ENCODE measurements at regions not wholly inside any gene's neighbourhood (a gene's known extent, or its start where the extent isn't known, plus 50 kb on each side); places are given as distances from the start of the nearest gene placed in this dataset.
"Not testable (repeated sequence)": the region's sequence is repeated elsewhere in the genome, so short reads cannot be mapped to it uniquely, and the experiment has no call there.

DNA sequence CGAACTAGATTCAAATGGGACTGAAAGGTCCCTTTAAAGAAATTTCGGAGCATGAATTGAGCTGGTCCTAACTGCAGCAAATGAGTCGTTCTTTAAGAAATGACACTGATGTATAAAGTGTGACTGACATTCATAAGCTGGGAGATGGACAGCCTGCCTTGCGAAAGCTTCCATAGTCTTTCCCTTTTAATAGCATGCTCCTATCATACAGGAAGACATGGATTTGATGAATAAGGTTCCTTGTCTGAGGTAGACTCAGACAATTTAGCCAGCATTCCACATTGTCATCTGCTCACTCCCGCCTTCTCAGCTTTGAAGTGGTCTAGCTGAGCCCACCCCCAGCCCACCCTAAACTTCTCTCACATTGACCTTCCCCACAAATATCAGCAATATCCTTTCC lies 264.9 kb downstream of the TSN start:
- no peak for DNase-seq (ENCODE audit: low spot score)

DNA sequence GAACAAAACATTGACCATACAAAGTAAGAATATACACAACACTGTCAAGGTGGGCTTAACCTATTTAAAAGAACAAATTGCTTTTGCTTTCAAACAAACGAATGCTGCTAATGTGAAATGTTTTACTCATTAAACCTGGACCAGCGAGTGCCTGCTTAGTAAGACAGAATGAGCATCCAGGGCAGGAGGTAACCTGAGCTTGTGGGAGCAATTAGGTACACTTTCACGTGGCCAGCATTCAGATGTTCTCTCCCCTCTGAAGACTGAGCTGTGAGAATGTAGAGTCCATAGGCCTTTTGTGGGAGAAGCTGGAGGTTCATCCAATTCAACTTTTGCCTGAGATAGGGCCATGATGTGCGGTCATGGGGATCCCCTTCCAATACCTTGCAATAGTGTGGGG lies 266.5 kb downstream of the TSN start:
- no peak for DNase-seq (ENCODE audit: low spot score)

DNA sequence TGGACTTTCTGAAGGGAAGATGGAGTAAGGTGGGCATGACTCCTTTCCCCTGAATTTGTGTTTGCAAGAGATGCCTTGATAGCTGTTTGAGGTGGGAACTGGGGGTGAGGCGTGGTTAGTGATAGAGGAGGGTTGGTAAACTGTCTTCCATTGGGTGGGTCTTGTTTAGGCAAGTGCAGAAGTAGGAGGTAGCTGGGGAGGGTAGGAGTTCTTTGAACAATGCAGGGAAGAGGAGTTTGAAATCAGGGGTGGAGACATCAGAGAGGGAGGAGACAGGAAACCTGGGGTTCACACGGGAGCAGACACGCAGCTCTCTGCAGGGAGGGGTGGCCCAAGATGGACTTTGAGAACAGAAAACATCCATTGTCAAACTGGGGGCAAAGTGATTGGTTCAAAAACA lies 267.1 kb downstream of the TSN start:
- DNase-seq (ENCODE audit: low spot score): no peak

DNA sequence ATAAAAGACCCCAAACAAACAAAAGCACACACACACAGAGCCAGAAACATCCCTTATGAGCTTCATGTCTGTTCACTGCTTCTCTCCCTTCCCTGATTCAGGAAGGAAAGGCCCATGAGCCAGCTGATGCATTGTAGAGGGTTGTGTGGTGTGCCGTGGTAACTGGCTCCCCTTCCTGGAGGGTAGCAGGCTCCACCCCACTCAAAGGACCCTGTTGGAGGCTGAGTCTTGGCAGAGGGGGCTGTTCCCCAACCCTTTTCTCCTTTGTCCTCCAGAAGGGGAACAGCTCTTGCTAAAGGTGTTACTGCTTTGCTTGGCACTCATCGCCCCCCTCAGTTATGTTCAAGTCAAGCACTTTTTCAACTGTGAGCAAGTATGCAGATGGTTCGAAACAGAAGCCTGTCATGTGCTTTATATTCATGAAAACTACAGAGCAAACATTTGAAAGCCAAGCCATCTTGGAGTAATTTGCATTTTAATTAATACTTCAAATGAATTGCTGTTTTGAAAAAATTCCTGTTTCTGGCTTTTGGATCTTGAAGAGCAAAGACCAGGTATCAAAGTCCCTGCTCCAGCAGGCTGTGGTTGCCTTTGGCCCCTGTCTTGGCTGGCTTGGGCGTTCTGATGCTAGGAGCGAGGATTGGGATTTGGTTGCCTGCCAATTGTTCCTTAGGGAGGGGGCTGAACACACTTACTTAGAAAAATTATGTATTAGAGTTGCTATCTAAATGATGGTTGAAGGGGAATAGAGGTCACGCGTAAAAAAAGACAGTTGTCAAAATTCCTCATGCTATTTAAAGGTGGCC lies 267.8 kb downstream of the TSN start:
- DNase-seq (ENCODE audit: low spot score): no peak

DNA sequence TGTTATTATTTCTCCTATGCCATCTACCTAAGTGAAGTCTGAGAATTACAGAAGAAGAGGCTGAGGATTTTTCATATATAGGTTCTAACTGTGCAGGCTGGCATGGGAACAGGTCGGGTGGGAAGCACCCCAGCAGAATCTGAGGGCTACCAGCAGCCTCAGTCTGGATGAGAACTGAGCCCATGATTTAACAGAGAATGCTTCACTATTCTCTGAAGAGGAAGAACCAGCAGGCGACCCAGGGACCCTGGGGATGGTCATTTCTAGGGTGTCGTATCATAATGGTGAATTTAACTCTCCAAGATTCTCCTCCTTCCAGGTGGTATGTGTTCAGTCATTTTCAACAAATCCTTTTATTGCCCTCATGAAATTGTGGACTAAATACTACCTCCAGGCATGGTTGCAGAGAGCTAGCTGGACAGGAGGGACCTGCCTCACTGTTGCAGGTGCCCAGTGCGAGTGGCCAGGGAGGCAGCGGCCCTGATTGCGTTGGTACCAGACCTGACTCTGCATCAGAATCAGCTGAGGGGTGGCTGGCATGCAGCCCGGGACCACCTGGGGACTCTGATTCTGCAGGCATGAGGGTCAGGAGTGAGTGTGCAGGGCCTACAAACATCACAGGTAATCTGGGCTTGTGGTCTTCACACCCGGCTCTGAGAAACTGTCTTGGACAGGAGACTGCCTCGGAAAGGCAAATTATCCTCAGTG lies 272.2 kb downstream of the TSN start:
- DNase-seq (ENCODE audit: low spot score): no peak

DNA sequence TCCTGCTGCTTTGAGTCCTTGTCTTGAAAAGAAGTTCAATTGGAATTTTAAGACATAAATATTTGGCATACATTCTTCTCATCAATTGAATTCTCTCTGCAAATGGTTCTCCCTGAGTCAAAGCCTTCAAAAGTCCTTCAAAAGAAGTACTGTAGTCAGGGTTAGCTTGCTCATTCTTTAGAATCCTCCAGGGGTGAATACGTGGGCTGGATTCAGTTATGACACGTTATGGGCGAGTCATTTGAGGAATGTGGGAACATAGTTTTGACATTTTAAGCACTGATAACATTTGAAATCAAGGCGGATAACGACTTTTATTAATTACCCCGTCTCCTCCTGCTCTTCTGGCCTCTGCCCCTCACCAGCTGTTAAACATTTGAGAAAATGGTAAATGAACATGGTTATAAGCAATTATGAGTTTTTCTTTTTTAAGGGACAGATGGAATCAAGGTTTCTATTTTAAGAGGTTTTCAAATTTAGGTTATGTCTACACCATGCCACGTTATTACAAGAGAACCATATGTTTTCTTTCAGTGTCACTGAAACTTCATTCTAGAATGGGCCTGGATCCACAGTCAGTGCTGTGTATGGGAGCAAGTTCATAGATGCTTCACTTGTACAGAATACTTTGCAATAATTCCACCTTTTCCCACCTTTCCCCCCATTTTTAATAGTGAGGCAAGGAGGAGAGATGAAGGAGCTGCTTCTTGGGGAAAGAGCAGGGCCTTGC lies 273.1 kb downstream of the TSN start:
- DNase-seq (ENCODE audit: low spot score): no peak

DNA sequence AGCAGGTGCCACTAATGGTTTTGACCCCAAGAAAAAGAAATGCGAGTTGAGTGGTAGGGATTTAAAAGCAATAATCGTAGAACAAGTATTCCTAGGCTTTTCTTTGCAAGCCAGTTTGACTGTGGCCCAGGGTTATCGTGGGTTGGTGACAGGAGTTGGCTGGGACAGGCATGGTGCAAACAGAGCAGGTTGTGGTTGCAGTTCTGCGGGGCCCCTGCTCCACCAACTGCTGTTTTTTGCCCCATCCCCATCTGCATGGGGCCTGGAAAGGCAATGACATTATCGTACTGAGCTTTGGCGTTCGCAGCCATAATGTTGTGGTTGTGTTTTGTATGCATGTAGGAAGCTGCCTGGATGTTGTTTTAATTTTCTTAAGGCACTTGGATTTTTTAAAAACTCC lies 274.0 kb downstream of the TSN start:
- DNase-seq (ENCODE audit: low spot score): no peak

DNA sequence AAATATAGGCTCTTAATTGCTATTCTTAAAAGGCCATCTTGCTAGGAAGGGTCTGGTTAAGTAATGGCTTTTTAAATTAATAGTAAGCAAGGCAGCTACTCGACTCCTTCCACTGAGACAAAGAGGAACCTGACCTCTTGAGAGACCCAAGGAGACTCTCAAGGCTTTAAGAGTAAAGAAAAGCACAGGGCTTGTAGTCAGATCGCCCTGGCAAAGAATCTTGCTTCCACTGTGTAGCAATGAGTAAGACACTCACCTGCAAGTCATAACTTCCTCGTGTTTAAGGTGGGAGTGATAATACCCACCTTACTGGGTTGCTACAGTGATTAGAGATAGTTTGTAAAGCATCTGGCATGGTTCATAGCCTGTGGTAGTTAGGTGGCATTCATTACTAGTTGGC lies 274.5 kb downstream of the TSN start:
- no peak for DNase-seq (ENCODE audit: low spot score)

DNA sequence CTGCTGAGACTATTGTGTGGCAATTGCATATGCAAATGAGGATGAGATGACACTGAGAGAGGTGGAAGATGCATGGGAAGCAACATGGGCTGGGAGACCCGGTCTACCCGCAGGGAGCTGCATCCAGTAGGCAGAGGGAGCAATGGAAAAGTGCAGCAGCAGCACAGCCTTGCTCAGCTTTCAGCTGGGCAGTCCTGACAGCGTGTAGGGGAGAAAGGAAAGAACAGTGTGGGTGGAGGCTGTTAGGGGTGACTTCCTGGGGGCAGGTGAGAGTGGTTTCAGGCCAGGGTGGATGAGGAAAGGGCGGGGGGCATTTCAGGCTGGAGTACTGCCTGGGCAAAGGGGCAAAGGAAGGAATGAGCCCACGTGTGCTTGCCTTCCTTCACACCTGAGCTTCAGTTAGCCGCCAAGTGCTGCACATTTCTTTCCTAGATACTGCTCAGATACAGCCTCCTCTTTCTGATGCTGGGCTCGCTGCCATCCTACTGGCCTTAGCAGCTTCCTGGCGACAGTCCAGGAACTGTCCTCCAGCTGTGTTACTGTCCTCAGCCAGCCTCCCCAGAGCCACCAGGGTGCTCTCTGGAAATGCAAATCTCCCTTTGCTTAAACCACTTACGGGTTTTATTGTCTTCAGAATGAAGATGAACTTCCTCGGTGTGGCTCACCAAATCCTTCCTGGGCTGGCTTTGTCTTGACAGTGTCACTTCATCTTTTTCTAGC lies 276.3 kb downstream of the TSN start:
- no peak for DNase-seq (ENCODE audit: low spot score)

DNA sequence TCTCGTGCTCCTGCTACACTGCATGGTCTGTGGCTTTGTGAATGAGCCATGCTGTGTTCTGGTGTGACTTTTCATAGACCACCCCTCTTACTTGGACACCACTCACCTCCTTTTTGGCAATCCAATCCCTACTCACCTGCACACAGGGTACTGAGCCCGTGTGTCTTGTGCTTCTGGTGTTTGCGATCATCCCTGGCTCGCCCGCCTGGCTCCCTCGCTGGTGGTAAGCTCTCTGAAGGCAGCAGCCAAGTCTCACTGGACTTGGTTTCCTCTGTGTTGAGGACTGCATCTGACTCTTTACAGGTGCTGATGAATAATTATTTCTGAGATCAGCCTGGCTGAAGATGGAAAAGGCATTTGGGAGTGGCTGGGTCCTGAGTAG lies 276.8 kb downstream of the TSN start:
- no peak for DNase-seq (ENCODE audit: low spot score)

DNA sequence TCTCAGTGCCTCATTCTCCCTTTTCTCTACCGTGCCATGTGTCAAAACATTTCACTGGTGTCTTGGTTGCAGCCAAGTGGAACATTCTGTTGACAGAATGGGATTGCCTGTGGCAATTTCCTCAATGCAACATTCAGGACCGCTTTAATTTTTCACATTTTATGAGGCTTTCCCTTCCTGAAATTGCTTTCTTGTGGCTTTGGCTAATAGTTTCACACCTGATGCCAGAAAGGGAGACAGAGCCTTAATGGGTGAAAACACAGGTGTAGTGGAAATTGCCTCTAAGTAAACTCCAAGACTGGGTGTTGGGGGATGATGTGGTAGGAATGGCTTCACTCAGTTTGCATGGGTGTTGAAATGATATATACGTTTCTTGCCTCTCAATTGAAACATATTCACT lies 278.3 kb downstream of the TSN start:
- no peak for DNase-seq (ENCODE audit: low spot score)

DNA sequence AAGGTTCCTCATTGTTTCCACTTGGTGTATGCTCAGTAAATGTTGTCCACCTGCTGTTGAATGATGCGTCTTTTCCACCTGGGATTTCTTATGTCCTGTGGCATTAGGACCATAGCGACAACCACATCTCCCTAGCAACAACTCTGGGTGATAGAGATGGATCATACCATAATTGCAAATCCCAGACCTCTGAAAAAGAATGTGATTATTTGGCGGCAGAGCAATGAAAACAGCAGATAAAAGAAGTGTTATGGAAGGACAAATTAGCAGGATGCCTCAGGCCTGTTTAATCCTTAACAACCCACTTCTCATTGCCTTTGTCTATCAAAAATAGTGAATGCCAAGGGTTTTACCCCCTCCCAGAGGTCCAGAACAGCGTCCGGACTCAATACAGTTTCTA lies 278.9 kb downstream of the TSN start:
- DNase-seq (ENCODE audit: low spot score): no peak

DNA sequence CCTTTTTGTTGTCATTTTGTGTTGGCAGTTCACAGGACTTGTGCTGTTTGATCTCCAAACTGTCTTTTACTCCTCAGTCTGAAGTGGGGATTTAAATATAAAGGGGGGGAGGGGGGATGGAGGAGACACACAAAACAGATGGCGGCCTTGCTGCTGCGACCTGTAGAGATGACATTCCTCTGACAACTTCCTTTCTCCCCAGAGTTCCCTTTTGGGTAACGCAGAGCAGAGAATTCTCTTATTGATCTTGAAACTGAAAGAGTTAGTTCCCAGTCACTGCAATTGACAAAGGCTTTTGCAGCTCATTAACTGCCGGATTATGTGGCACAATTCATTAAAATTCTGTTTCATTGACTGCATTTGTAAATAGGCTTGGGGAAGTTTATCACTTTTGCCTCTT lies 279.3 kb downstream of the TSN start:
- DNase-seq (ENCODE audit: low spot score): no peak

DNA sequence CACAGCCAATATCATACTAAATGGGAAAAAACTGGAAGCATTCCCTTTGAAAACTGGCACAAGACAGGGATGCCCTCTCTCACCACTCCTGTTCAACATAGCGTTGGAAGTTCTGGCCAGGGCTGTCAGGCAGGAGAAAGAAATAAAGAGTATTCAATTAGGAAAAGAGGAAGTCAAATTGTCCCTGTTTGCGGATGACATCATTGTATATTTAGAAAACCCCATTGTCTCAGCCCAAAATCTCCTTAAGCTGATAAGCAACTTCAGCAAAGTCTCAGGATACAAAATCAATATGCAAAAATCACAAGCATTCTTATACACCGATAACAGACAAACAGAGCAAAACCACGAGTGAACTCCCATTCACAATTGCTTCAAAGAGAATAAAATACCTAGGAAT lies 283.4 kb downstream of the TSN start:
- DNase-seq (ENCODE audit: low spot score): not testable (repeated sequence)

DNA sequence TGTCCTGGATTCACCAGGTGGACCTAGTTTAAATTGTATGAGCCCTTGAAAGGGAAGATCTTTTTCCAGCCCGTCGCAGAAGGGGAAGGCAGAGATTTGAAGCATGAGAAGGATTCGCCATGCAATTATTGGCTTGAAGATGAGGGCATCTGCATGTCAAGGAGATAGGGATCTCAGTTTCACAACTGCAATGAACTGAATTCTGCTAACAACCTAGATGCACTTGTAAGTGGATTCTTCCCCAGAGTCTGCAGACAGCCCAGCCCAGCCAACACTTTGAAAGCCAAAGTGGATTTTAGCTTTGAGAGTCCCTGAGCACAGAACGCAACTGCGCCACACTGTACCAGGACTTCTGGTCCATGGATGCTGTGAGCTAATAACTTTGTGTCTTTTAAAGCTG lies 286.0 kb downstream of the TSN start:
- no peak for DNase-seq (ENCODE audit: low spot score)

DNA sequence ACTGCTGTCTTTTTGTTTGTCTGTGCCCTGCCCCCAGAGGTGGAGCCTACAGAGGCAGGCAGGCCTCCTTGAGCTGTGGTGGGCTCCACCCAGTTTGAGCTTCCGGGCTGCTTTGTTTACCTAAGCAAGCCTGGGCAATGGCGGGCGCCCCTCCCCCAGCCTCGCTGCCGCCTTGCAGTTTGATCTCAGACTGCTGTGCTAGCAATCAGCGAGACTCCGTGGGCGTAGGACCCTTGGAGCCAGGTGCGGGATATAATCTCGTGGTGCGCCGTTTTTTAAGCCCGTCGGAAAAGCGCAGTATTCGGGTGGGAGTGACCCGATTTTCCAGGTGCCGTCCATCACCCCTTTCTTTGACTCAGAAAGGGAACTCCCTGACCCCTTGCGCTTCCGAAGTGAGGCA lies 296.2 kb downstream of the TSN start:
- not testable (repeated sequence) for DNase-seq (ENCODE audit: low spot score)

DNA sequence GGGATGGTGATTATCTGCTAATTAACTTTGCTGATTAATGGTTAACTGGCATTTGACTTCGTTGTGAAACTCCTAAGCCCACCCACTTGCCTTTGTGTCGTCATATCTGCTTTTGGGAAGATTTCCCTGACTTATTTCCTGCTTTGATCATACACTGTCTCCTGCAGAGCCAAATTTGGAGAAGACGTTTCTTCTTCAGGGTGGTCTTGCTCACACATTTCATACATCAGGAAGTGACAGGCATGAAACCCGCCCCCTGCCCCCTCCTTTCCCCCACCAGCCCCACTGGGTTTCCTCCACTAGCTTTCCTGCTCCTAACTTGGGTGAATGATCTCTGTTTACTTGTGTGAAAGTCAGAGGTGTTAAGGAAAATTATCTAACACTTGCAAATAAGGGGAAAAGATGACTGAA lies 300.1 kb downstream of the TSN start:
- no peak for DNase-seq (ENCODE audit: low spot score)

DNA sequence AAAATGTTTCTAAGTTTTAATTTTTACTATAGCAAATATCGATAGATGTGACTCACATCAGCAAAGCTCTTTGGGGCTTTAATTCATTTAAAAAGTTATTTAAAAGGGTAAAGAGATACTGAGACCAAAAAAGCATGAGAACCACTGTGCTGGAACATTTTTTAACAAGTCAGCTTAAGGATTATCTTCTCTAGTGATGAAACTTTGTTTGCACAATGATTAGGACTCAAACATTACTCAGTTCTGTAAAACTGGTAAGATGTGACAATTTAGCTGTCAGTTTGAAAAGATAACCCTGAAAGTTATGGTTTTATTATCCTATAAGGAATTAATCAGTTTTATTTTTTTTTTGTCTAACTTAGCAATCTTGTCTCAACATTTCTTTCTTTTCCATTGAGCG lies 301.4 kb downstream of the TSN start:
- no peak for DNase-seq (ENCODE audit: low spot score)

DNA sequence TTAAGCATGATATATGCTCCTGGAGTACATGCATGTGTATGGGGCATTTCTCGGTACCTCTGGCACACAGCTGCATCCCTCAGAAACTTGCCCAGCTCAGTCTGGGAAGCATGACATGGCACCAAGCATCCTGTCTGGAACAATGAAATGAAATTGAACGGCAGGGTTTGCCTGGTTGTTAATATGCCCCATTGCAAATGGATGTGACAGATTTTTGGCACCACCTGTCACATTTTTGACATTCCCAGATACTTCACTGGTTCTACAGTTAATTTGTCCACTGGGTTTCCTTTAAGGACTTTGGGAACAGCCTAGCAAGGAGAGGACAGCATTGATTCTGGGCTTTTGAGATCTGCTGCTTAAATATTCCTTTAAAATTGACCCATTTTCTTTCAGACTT lies 305.8 kb downstream of the TSN start:
- DNase-seq (ENCODE audit: low spot score): no peak

DNA sequence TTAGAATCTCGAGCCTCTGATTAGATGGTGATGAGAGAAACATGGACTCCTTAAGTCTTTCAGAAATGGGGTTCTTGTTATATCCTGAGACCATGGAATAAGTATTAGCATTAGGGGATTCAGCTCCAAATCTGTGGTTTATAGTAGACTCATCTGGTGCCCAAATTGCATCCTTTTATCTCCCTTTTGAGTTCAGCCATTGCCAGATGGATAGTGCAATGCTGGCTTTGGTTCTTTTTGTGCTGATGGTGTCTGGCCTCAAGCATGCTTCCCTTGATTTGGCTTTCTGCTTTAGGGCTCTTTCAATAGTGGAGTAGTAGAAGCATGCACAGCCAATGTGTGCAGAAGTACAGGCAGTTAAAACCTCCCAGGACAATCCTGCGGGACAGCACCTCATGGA lies 306.4 kb downstream of the TSN start:
- no peak for DNase-seq (ENCODE audit: low spot score)

DNA sequence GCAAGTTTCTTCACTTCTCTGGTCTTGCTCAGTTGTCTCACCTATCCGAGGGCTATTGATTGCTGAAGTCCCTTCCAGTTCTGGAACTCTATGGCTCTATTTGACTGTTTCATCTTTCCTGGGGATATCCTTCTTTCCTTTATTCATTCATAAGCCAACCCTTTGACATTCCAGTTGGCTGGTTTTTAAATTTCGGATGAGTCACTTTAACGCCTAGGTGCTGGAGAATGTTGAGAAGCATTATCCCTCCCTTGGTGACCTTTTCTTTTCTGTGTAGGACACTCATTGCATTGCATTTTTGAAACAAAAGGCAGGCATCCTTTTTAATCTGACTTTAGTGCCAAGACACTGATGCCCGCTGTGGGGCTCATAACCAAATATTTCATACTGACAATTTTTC lies 307.1 kb downstream of the TSN start:
- no peak for DNase-seq (ENCODE audit: low spot score)

DNA sequence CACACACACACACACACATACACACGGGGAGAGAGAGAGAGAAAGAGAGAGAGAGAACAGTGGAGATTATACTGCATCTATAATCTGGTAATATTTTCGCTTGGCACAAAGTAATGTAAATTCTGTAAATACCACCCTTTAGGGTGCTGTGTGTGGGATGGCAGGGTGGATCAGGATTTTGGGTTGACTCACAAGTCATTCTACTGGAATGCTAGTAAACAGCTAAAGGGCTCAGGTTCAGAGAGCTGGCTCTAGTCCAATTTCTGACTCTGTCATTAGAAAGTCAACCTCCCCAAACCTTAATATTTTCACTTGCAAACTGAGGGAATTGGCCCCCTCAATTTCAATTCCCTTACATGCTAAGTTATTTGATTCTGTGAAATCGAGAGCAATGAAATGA lies 308.3 kb downstream of the TSN start:
- no peak for DNase-seq (ENCODE audit: low spot score)
